ENCODE measurements at regions not wholly inside any gene's neighbourhood (a gene's known extent, or its start where the extent isn't known, plus 50 kb on each side); places are given as distances from the start of the nearest gene placed in this dataset.

GRCh38 chr4:138851391-138852335 lies 163.9 kb upstream of the NOCT start:
- no peak for DNase-seq

- no peak for DNase-seq
Measured at GRCh38 chr4:138845664-138846063, 169.9 kb upstream of the NOCT start.

GRCh38 chr4:138845054-138845453 lies 170.5 kb upstream of the NOCT start:
- no peak for DNase-seq

GRCh38 chr4:138843616-138844015 lies 172.0 kb upstream of the NOCT start:
- DNase-seq, result no peak

GRCh38 chr4:138841343-138841742 lies 174.2 kb upstream of the NOCT start:
- DNase-seq, result no peak

- DNase-seq, result no peak
Measured at GRCh38 chr4:138838251-138838650, 177.3 kb upstream of the NOCT start.

GRCh38 chr4:138835832-138836533 lies 179.6 kb upstream of the NOCT start:
- DNase-seq, result no peak

- DNase-seq, result no peak
Measured at GRCh38 chr4:138833974-138834373, 181.6 kb upstream of the NOCT start.

GRCh38 chr4:138832563-138832962 lies 183.0 kb upstream of the NOCT start:
- no peak for DNase-seq

- DNase-seq, result no peak
Measured at GRCh38 chr4:138831948-138832347, 183.6 kb upstream of the NOCT start.

GRCh38 chr4:138828926-138829325 lies 186.7 kb upstream of the NOCT start:
- DNase-seq, result no peak

GRCh38 chr4:138826754-138827153 lies 188.8 kb upstream of the NOCT start:
- no peak for DNase-seq

GRCh38 chr4:138826322-138826721 lies 189.3 kb upstream of the NOCT start:
- DNase-seq, result no peak

- DNase-seq, result no peak
Measured at GRCh38 chr4:138821331-138821730, 194.2 kb upstream of the NOCT start.

GRCh38 chr4:138816875-138817274 lies 198.7 kb upstream of the NOCT start:
- DNase-seq, result no peak

GRCh38 chr4:138815811-138816210 lies 199.8 kb upstream of the NOCT start:
- no peak for DNase-seq

GRCh38 chr4:138805736-138806135 lies 209.8 kb upstream of the NOCT start:
- no peak for DNase-seq

- no peak for DNase-seq
Measured at GRCh38 chr4:138804711-138805110, 210.9 kb upstream of the NOCT start.

- no peak for DNase-seq
Measured at GRCh38 chr4:138803051-138803450, 212.5 kb upstream of the NOCT start.

- DNase-seq, result no peak
Measured at GRCh38 chr4:138802499-138802898, 213.1 kb upstream of the NOCT start.

GRCh38 chr4:138800421-138800820 lies 215.2 kb upstream of the NOCT start:
- DNase-seq, result no peak

GRCh38 chr4:138798404-138798803 lies 217.2 kb upstream of the NOCT start:
- DNase-seq, result no peak

GRCh38 chr4:138797646-138798045 lies 217.9 kb upstream of the NOCT start:
- no peak for DNase-seq

- DNase-seq, result no peak
Measured at GRCh38 chr4:138796761-138797160, 218.8 kb upstream of the NOCT start.

All from effector CD8-positive, alpha-beta T cell (primary cell).